ENCODE measurements at regions not wholly inside any gene's neighbourhood (a gene's known extent, or its start where the extent isn't known, plus 50 kb on each side); places are given as distances from the start of the nearest gene placed in this dataset.

GRCh38 chr4:3390288-3390811 lies 51.4 kb upstream of the HGFAC start:
- TF ChIP-seq CTCF (IDR thresholded peaks at IDR 0.05; ENCODE audit: low read depth, low read length, missing input control) (no peak), RAD21 (IDR thresholded peaks at IDR 0.05) (no peak)

Data from liver (tissue), 3 donors.